Activated T-cell treated with anti-CD3 and anti-CD28 coated beads for 48 hours (primary cell): ENCODE measurements at regions not wholly inside any gene's neighbourhood (a gene's known extent, or its start where the extent isn't known, plus 50 kb on each side); places are given as distances from the start of the nearest gene placed in this dataset.

Experiments
- DNase-seq: peaks from one replicate; pipeline ENCODE4 v3.0.0-alpha.2; 2020; ENCODE audit warnings: low read depth

DNA sequence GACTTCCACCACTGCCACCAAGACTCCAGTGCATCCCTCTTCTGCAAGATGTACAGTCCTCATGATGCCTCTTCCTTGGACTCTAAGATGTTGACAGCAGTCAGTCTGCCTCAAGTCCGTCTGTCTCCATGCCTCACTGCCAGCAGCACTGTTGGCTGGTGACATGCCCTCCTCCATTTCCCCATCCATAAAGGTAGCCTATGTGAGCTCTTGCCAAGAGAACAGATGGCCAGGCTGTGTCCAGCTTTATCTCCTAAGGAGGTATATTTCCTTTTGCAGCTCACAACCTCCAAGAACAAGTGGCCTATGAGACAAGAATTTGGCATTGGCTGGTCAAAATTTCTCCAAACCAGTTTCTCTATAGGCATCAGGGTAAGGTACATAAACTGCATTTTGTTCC is 149.3 kb upstream of the HNRNPA3 start:
- no peak for DNase-seq

DNA sequence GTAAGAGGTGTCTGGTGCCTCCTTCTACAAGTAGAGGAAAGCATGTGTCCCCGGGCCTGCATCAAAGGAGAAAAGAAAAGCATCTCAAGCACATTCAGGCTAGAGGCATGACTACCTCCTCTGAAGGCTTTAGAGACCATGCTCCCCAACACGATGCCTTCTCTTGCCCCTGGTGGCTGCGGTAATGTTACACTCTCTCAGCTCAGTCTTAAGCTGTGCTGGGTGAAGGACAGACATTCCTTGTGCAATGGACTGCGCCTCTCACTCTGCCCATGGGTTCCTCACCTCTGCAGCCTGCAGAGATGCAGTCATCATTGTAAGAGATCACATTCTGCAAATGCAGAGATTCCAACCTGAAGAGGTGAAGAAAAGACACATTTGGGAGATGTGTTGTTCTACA is 148.2 kb upstream of the HNRNPA3 start:
- DNase-seq = no peak

DNA sequence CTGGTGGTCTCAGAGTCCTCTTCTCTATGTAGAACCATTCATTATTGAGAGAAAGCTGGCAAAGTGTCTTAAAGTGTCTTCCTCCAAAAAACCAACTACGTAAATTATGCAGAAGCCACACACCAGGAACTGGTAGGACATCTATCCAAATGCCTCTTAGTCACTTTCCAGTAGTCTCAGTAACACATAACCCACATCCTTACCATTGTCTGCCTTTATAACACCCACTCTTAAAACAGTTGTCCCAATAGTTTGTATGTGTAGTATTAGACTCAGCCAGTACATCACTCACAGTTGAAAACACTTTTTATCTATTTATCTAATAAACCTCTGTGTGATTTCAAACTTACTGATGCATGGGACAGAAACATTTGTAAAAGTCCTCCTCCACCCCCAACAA is 143.6 kb upstream of the HNRNPA3 start:
- DNase-seq = no peak

DNA sequence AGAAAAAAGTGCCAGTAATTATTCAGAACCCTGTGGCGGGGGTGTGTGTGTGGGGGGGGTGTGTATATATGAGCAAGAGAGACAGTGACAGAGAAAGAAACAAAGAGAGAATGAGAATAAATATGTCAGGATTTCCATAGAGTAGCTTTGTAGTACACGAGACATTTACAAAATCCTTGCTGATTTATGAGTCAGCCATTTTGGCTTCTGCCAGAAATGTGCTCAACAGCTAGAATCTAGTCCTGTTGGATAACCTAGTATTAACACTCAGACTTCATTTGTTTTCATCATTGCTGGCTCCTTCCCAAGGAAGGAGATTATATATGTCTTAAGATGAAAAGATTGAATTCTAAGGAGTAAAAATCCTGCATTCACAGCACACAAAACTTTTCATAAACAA is 140.5 kb upstream of the HNRNPA3 start:
- DNase-seq = no peak

DNA sequence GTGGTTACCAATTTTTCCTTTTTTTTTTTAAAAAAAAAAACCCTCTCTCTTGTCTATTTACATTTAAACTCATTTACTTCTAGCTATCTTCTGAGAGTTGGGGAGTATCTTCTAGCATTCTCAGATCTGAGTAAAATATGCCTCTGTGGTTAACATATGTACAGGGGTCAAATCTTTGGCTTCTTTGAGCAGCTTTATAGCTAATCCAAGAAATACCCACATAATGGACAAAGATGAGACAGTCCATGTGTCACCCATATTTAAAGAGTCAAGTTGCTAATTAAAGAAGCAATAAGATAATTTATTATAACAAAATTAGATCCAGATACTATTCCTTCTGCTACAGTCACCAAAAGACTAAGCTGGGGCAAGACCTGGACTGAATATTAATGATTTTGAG is 139.0 kb upstream of the HNRNPA3 start:
- DNase-seq = no peak

DNA sequence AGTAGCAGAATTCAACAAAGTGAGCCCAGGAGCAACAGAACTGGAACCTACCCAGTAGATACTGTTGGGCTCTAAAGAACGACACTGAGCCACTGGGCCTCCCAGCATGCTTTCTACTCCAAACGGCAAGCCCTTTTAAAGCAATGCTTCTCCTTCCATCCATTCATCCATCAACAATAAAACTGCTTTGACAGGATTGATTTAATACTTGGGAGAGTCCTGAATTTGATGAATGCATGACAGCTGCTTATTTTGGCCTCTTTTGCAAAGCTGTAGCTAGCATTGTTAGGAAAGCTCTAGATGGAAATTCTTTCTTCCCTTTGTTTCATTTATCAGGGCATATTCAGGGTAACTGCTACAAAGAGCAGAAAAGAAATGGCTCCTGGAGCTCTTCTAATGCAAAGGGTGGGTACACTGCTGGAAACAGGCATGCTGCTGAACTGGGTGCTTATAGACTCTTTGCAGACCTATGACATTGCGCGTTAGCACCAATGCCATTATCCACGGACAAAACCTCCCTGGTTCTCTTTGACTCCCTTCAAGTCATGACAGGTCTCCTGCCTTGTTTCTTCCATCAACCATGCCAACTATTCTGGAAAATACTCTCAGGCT is 138.4 kb upstream of the HNRNPA3 start:
- no peak for DNase-seq

DNA sequence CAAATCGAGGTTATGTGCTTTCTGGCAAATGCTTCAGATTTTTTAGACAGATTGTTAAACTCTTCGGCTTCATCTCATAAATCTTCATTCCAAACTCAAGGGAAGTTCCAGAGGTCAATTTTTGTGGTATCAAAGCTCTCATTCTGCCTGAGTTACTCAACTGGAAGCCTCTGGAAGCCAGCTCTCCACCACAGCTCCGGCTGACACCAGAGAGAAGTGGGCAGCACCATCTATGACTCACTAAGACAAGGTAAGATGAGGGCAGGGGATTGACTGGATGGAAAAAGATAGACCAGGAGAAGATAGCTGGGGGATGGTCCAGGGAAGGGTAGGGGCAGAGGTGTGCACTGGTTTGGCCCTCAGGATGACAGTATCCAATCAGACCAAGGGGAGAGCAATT is 137.3 kb upstream of the HNRNPA3 start:
- no peak for DNase-seq

DNA sequence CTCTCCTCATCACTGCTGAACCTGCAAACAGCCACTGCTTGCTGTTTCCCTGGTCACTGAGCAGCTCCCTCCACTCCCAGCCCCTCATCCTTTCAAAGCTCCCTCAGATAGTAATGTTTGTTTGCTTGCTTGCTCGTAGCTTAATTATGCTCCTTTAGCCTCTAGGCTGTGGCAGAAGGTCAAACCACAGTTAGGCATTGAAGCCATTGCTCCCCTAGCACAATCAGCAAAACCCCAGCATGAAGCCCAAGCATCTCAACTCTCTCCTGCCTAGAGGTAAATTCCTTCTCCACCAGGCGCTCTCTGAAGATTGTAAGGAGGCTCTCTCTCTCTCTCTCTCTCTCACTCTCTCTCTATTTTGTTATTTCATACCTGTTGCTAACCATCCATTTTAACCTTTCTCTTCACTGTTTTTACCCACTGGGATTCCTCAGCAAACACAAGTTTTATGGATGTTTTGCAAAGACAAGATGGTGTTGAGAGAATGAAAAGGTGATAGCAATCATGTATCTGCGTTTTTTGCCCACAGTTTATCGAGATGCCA is 135.9 kb upstream of the HNRNPA3 start:
- DNase-seq = no peak

DNA sequence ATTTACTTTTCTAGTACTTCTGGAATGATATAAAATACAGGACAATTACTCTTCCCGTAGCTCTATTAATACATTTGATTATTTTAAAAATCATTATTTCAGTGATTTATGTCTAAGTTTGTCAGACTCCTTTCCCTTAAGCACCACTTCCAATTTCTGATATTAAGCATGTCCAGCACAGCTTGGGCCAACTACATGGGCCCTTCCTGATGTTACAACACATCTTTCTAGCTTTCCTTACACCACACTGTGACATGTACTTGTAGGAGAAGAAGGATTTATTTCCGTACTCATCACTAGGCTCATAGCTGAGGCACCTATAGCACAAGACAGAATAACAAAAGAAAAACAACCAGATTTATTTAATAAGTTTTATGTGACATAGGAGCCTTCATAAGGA is 134.8 kb upstream of the HNRNPA3 start:
- DNase-seq = no peak

DNA sequence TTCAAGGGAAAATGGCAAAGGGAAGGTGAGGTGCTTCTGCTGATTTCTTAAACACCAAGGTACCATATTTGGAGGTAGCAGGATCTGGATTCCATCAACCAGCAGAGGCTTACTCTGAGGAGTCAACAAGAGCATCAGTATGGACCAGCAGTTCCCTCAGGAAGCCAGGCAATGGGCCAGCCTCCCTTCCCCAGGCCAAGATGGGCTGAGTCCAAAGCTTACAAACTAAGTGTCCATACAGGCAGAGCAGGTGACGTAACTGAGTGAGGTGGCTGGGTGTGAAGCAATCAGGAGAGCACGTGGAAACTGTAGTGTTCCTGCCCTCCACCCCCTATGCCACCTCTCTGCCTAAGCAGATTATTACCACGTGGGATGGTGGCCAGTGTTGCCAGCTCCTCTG is 134.2 kb upstream of the HNRNPA3 start:
- DNase-seq = no peak

DNA sequence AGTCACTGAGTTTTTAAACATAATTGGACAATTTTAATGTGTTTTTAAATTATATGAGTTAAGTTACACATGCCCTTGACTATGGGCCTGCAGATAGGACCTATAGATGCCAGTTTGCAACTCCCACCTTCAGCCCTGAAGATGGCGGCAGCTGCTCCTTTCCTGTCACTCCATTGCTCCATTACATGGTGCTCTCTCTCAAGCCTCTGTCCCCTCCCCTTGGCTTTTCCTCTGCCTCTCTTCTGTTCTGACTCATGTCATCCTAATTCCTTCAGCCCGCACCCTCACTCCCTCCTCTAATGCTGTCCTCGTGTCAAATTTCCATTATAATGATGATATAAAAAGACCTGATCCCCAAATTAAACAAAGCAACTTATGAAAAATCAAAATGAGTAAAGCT is 133.7 kb upstream of the HNRNPA3 start:
- no peak for DNase-seq

DNA sequence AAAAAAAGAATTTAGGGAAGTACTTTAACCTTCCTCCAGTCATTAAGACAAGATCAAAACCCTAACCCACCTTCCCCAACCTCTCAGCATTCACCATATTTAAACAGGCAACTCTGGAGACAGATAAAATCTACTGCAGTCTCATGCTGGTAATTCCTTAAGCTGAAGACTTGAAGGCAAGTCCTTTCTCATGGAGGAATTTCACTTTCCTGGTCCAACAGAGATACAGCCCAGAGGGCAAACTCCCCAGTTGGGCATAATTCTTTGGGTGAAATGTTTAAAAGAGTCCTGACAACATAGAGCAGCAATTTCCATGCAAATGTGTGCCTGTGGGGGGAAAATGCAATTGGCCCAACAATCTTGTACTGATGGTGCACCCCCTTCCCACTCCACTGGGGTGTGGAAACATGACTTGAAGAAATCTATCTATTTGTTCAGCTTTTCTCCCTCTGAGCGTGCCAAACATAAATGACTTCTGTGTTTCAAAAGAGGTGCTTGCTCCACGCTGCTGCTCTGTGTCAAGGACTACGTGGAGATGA is 131.8 kb upstream of the HNRNPA3 start:
- no peak for DNase-seq

DNA sequence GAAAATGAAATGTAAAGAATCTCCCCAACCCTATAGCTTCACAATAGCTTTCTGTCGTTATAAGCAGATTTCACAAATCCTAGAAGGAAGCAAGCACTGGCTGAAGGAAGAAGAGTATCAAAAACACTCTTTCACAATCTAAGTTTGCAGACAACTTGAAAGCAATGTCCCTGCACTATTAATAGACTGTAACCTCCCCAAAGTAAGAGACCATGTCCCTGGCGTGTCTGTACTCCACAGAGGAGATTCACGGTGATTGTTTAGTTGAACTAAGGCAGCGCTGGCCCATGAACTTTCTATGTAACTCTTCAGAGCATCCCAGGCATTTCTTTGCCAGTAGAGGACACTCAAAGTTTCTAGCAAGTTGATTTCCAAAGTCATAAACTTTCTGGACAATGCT is 128.0 kb upstream of the HNRNPA3 start:
- DNase-seq = no peak

DNA sequence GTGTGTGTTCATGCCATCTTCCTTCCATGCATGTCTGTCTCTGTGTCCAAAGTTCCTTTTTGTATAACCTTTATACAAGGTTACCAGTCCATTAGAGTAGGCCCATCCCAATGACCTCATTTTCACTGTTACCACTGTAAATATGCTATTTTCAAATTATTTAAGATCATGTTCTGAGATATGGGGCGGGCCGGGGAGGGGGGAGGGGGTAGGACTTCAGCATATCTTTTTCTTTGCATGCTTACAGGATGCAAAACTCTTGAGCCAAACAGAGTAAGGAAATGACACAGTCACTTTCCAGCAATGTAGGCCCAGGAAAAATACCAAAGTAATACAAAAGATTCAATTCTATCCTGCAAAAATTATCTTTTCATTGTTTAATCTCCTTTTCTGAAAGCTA is 124.1 kb upstream of the HNRNPA3 start:
- no peak for DNase-seq

DNA sequence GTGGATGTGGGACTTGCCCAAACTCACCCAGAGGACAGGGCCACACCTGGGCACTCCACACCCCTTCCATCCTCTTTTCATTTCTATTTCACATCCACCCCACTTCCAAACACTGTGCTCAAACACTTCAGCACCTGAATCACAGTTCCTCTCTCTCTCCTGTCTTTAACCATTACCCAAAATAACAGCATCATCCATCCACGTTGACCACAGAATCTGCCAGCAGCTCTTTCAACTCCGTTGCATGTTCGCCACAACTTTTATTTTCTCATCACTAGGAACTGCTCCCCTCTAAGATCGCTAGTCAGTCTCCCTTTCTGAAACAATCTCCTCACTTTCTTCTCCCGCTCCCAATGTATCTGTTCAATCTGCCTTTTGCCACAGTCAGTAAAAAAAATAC is 121.6 kb upstream of the HNRNPA3 start:
- DNase-seq = no peak

DNA sequence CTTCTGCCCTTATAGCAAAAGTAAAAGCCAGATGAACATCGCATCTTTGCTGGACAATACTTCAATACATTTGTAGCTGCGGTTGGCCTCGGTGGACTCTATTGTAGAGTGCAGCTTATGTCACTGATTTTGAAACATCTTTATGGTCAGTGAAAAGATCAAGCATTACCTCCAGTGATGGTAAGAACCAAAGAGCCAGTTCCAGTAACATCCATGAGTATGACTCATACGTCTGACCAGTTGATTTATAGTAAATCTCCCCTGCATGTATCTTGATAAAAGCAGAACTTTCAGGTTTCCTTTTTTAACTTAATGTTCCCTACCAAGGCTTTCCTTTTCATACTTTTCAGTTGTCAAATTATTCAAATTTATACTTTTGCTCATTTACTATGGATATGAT is 119.2 kb upstream of the HNRNPA3 start:
- no peak for DNase-seq

DNA sequence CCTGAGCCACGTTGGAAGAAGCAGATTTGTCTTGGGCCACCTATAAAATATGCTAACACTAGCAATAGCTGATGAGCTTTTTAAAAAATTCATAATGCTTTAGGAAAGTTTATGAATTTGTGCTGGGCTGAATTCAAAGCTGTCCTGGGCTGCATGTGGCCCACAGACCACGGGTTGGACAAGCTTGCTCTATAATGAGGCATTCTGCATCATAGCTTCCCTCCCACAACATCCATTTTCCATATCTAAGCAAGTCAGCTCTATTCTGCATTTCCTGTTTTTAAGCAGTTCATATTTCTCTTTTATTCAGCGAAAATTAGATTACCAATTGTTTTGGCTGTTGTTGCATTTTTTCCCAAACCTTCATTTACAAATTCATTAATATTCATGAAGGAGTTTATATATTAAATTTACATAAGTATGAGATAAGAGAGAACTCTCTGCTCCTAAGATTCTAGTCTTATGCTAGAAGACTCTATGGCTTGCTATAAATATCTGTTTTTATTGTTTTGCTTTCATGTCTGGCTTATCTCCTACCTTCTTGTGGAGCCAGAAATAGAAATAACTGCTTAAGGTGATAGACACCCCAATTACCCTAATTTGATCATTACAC is 114.5 kb upstream of the HNRNPA3 start:
- DNase-seq = no peak

DNA sequence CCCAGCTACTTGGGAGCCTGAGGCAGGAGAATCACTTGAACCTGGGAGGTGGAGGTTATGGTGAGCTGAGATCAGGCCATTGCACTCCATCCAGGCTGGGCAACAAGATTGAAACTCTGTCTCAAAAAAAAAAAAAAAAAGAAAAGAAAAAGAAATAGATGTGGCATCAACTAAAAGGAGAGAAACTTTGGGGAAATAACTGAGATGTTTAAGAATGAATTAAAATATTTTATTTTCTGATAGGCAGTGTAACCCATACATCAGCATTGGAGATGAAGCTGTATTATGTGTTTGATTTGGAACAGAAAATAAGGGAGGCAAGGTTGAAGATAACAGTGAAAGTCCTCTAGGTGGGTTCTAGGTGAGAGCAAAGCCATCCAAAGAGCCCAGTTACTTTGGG is 110.7 kb upstream of the HNRNPA3 start:
- DNase-seq = no peak

DNA sequence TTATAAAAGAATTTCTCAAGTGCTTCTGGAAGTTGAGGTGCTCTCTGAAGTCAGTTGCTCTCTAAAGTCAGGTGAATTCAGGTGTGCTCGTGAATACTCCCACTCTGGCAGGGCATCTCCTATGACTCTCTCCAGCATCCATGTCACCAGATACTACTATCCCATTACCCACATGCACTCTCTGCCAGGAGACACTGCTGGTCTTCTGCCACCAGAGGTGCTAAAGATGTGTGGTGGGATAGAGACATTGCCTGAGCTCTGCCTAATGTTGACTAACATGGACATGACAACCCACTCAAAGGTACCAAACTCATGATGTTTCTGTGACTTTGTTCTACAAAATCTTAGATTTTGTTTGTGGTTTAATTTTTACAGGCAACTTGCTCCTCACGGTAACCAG is 106.4 kb upstream of the HNRNPA3 start:
- no peak for DNase-seq

DNA sequence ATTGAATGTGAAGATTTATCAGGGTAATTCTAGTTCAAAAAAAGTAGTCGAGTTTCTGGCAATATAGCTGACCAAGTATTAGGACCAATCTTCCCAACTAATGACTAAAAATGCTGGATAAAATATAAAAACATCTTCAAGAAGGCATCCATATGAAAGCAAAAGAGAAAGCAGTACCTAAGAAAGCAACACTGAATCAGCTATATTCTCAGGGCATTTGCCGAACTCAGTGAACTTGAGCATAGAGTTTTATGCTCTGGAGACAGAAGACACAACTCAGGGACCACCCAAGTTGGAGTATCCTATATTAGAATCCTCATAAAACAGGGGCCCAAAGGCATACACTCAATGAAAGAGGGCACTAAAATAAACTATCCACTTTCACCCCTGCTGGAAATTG is 103.7 kb upstream of the HNRNPA3 start:
- no peak for DNase-seq

DNA sequence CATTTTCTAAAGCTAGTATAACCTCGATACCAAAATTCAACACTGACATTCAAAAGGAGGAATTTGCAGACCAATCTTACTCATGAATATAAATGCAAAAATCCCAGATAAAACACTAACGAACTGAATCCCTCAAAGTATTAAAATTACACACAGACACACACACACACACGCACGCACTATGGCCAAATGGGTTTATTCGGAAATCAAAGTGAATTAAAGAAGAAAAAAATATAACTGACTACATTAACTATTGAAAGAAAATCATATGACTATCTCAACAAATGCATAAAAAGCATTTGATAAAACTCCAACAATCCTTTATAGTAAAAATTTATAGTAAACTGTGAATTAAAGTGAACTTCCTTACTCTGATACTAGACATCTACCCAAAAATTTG is 97.9 kb upstream of the HNRNPA3 start:
- no peak for DNase-seq

DNA sequence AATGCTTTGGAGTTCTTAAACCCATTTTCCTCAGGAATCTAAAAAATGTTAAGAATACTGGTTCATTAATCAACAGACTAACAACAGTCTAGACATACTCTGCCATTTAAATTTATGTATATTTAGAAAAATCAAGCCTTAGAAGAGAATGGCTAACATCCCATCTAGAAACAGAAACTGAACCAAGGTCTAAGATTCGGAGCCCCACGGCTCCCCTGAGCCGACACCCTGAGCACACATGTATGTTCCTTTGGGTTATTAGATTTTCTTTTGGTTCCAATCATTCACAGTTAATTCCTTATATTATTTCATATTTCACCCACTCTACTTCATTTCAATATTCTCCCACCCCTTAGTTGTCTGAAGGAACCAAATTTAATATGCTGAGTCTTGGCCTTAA is 94.8 kb upstream of the HNRNPA3 start:
- DNase-seq = no peak

DNA sequence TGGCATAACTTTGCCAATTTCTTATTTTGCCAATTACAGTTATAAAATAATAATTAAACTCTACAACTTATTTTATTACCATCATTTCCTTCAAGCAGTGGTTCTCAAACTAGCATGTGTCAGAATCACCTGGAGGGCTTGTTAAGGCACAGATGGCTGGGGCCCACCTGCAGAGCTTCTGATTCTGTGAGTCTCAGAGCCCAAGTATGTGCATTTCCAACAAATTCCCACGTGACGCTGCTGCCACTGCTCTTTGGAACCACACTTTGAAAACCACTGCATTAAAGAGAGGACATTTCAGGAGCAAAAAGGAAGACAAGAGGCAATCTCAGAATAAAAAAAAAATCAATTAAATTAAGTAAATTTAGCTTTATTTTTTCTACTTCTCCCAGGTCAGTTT is 94.0 kb upstream of the HNRNPA3 start:
- DNase-seq = no peak

DNA sequence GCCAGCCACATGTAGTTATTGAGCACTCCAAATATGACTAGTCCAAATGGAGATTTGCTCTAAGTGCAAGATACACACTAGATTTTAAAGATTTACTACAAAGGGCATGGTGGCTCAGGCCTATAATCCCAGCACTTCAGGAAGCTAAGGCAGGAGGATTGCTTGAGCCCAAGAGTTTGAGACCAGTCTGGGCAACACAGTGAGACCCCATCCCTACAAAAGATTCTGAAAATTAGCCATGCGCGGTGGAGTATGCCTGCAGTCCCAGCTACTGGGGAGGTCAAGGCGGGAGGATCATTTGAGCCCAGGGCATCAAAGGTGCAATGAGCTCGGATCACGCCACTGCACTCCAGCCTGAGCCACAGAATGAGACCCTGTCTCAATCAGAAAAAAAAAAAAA is 93.5 kb upstream of the HNRNPA3 start:
- no peak for DNase-seq
